Keratinocyte (primary cell): ENCODE measurements at regions not wholly inside any gene's neighbourhood (a gene's known extent, or its start where the extent isn't known, plus 50 kb on each side); places are given as distances from the start of the nearest gene placed in this dataset.

Experiments used
- CTCF ChIP-seq, 3 experiments: IDR thresholded peaks in 1 of 3; conservative IDR thresholded peaks in 1 of 3; optimal IDR thresholded peaks in 1 of 3; 2 replicates in 2 of 3; 3 replicates in 1 of 3; pipeline versions ENCODE3 to v1.5.1; 2011; ENCODE audit warnings: low read length in 3 of 3, mild to moderate bottlenecking in 3 of 3, moderate library complexity in 2 of 3, control low read depth in 1 of 3, inconsistent platforms in 1 of 3; ENCODE audit not compliant: insufficient read depth in 2 of 3; ENCODE audit errors: extremely low read depth in 1 of 3
- EZH2 ChIP-seq: IDR thresholded peaks from one replicate; pipeline ENCODE4 v1.6.1; 2012; ENCODE audit warnings: inconsistent platforms, mild to moderate bottlenecking, low read length, moderate library complexity

GRCh38 chr12:66051361-66051760 is 79.2 kb downstream of the LLPH start:
- TF ChIP-seq CTCF (optimal IDR thresholded peaks at IDR 0.05 in 1 of 3, IDR thresholded peaks at IDR 0.05 in 1 of 3, conservative IDR thresholded peaks at IDR 0.05 in 1 of 3; ENCODE audit: extremely low read depth in 1 of 3, insufficient read depth in 2 of 3, low read length in 3 of 3) (no peak), EZH2 (no peak)
